Mesenchymal stem cell (in vitro differentiated cells and primary cell): ENCODE measurements at regions not wholly inside any gene's neighbourhood (a gene's known extent, or its start where the extent isn't known, plus 50 kb on each side); places are given as distances from the start of the nearest gene placed in this dataset.

Source experiments
- DNase-seq: peaks from one replicate; pipeline ENCODE4 v3.0.0-alpha.2; 2013
- H2AFZ ChIP-seq: one replicate; pipeline ENCODE4 v1.6.1; 2013; ENCODE audit warnings: low read depth, mild to moderate bottlenecking, control low read depth, inconsistent platforms, low read length, moderate library complexity
- H2AK5ac ChIP-seq: 2 replicates; pipeline ENCODE4 v1.6.1; 2013; ENCODE audit warnings: low read length, moderate library complexity, mild to moderate bottlenecking, inconsistent platforms; ENCODE audit not compliant: severe bottlenecking
- H2BK120ac ChIP-seq: one replicate; pipeline ENCODE4 v1.6.1; 2013; ENCODE audit warnings: low read depth, mild to moderate bottlenecking, inconsistent platforms, low read length, moderate library complexity
- H2BK12ac ChIP-seq, 2 experiments: one replicate each; pipeline ENCODE4 v1.6.1; 2013; ENCODE audit warnings: inconsistent platforms in 2 of 2, low read length in 2 of 2, mild to moderate bottlenecking in 2 of 2, moderate library complexity in 2 of 2, control low read depth in 1 of 2
- H2BK15ac ChIP-seq: one replicate; pipeline ENCODE4 v1.6.1; 2013; ENCODE audit warnings: mild to moderate bottlenecking, low read depth, inconsistent platforms; ENCODE audit not compliant: poor library complexity, severe bottlenecking
- H2BK5ac ChIP-seq: 2 replicates; pipeline ENCODE4 v1.6.1; 2013; ENCODE audit warnings: low read depth, mild to moderate bottlenecking, low read length, control low read depth, inconsistent platforms; ENCODE audit not compliant: poor library complexity, severe bottlenecking
- H3K14ac ChIP-seq, 2 experiments: one replicate each; pipeline ENCODE4 v1.6.1; 2013; ENCODE audit warnings: inconsistent platforms in 2 of 2, low read length in 2 of 2, control low read depth in 1 of 2, mild to moderate bottlenecking in 1 of 2, moderate library complexity in 1 of 2
- H3K18ac ChIP-seq, 2 experiments: one replicate each; pipeline ENCODE4 v1.6.1; 2013; ENCODE audit warnings: inconsistent platforms in 2 of 2, low read length in 2 of 2, control low read depth in 1 of 2, low read depth in 1 of 2, mild to moderate bottlenecking in 1 of 2
- H3K23ac ChIP-seq, 2 experiments: one replicate each; pipeline ENCODE4 v1.6.1; 2013; ENCODE audit warnings: inconsistent platforms in 2 of 2, low read length in 2 of 2, mild to moderate bottlenecking in 2 of 2, moderate library complexity in 2 of 2, control low read depth in 1 of 2
- H3K27ac ChIP-seq: 2 replicates; pipeline ENCODE4 v1.5.1; 2013; ENCODE audit warnings: mild to moderate bottlenecking, moderate library complexity, low read length, control low read depth, inconsistent platforms; ENCODE audit not compliant: poor library complexity, severe bottlenecking
- H3K27me3 ChIP-seq, 2 experiments: 2 replicates each; pipeline versions ENCODE4 v1.6.1 to v1.7.0; 2013; ENCODE audit warnings: low read length in 2 of 2, mild to moderate bottlenecking in 2 of 2, moderate library complexity in 2 of 2, control low read depth in 1 of 2, inconsistent platforms in 1 of 2; ENCODE audit not compliant: control insufficient read depth in 1 of 2, insufficient read depth in 1 of 2
- H3K36me3 ChIP-seq, 2 experiments: 2 replicates each; pipeline versions ENCODE4 v1.6.1 to v1.7.0; 2013; ENCODE audit warnings: low read length in 2 of 2, control low read depth in 1 of 2, inconsistent platforms in 1 of 2, low read depth in 1 of 2, mild to moderate bottlenecking in 1 of 2; ENCODE audit not compliant: insufficient read depth in 2 of 2, control insufficient read depth in 1 of 2
- H3K4ac ChIP-seq, 2 experiments: one replicate each; pipeline ENCODE4 v1.6.1; 2013; ENCODE audit warnings: inconsistent platforms in 2 of 2, low read length in 2 of 2, mild to moderate bottlenecking in 2 of 2, moderate library complexity in 2 of 2, control low read depth in 1 of 2, low read depth in 1 of 2
- H3K4me1 ChIP-seq: 2 replicates; pipeline ENCODE4 v1.6.1; 2013; ENCODE audit warnings: low read depth, low read length, control low read depth; ENCODE audit not compliant: control insufficient read depth, insufficient read depth
- H3K4me2 ChIP-seq: 2 replicates; pipeline ENCODE4 v1.6.1; 2013; ENCODE audit warnings: low read length, mild to moderate bottlenecking, inconsistent platforms; ENCODE audit not compliant: poor library complexity, severe bottlenecking
- H3K4me3 ChIP-seq, 2 experiments: 2 replicates each; pipeline versions ENCODE4 v1.5.1 to v1.7.0; 2013; ENCODE audit warnings: low read length in 2 of 2, mild to moderate bottlenecking in 2 of 2, control low read depth in 1 of 2, low read depth in 1 of 2; ENCODE audit not compliant: insufficient read depth in 1 of 2
- H3K79me1 ChIP-seq: replicated peaks from 2 replicates; pipeline ENCODE4 v1.6.1; 2013; ENCODE audit warnings: mild to moderate bottlenecking, control low read depth, low read length, inconsistent platforms; ENCODE audit not compliant: poor library complexity, severe bottlenecking
- H3K9ac ChIP-seq: 2 replicates; pipeline ENCODE4 v1.7.0; 2013; ENCODE audit warnings: mild to moderate bottlenecking, low read length, moderate library complexity
- H3K9me3 ChIP-seq: 2 replicates; pipeline ENCODE4 v1.7.0; 2013; ENCODE audit warnings: mild to moderate bottlenecking, low read length; ENCODE audit not compliant: control insufficient read depth
- H4K8ac ChIP-seq: one replicate; pipeline ENCODE4 v1.6.1; 2013; ENCODE audit warnings: inconsistent platforms, mild to moderate bottlenecking, low read length, moderate library complexity
- H4K91ac ChIP-seq: one replicate; pipeline ENCODE4 v1.6.1; 2013; ENCODE audit warnings: mild to moderate bottlenecking, low read length, inconsistent platforms
- WGBS: methylation state at CpG from one replicate; pipeline ENCODE4 v1.1.7; 2013; ENCODE audit warnings: mixed read lengths; 5-methylcytosine and 5-hydroxymethylcytosine counted together

- no peak overlapping the region for H3K9ac ChIP-seq
- DNase-seq, result no peak
- H3K4me3 ChIP-seq, result no peak overlapping the region
- no peak overlapping the region for H3K23ac ChIP-seq
- H3K4ac ChIP-seq, result no peak overlapping the region
- H3K4me2 ChIP-seq, result no peak overlapping the region
- no peak overlapping the region for H3K27ac ChIP-seq
- H4K8ac ChIP-seq, result no peak overlapping the region
- H2AFZ ChIP-seq, result no peak overlapping the region
- H3K14ac ChIP-seq, result no peak overlapping the region
- 84% methylated on average over 5 of the region's 5 CpGs for WGBS
- H2BK12ac ChIP-seq, result no peak overlapping the region
- H3K4me1 ChIP-seq, result no peaks in the 10 kb centered on the region
- no peaks in the 10 kb centered on the region for H3K79me1 ChIP-seq
- H3K36me3 ChIP-seq, result no peaks in the 10 kb centered on the region
- H3K9me3 ChIP-seq, result no peaks in the 10 kb centered on the region
- no peak overlapping the region for H2BK15ac ChIP-seq
- no peak overlapping the region for H4K91ac ChIP-seq
- H3K18ac ChIP-seq, result no peak overlapping the region
- H2BK5ac ChIP-seq, result no peak overlapping the region
- H3K27me3 ChIP-seq, result peaks cover 0 to 3% of the 10 kb centered on the region in 2 experiments
- H2AK5ac ChIP-seq, result no peak overlapping the region
- H2BK120ac ChIP-seq, result no peak overlapping the region
Measured at GRCh38 chr2:114044985-114045384, 155.1 kb downstream of the ACTR3 start.

- Histone ChIP-seq H4K8ac (no peak overlapping the region), H3K9ac (no peak overlapping the region), H3K14ac (no peak overlapping the region), H3K4ac (no peak overlapping the region), H3K18ac (no peak overlapping the region), H3K27ac (no peak overlapping the region), H3K4me3 (no peak overlapping the region), H3K36me3 (no peaks in the 10 kb centered on the region), H3K23ac (no peak overlapping the region), H3K27me3 (no peaks in the 10 kb centered on the region), H4K91ac (no peak overlapping the region), H2BK15ac (no peak overlapping the region), H3K4me2 (no peak overlapping the region), H2AFZ (no peak overlapping the region), H3K9me3 (no peaks in the 10 kb centered on the region), H2BK12ac (no peak overlapping the region), H2AK5ac (no peak overlapping the region), H3K79me1 (no peaks in the 10 kb centered on the region), H2BK5ac (no peak overlapping the region), H2BK120ac (no peak overlapping the region), H3K4me1 (no peaks in the 10 kb centered on the region)
- DNase-seq, result no peak
- 81% methylated on average over 5 of the region's 5 CpGs for WGBS
Measured at GRCh38 chr2:114046373-114046772, 156.5 kb downstream of the ACTR3 start.

DNA sequence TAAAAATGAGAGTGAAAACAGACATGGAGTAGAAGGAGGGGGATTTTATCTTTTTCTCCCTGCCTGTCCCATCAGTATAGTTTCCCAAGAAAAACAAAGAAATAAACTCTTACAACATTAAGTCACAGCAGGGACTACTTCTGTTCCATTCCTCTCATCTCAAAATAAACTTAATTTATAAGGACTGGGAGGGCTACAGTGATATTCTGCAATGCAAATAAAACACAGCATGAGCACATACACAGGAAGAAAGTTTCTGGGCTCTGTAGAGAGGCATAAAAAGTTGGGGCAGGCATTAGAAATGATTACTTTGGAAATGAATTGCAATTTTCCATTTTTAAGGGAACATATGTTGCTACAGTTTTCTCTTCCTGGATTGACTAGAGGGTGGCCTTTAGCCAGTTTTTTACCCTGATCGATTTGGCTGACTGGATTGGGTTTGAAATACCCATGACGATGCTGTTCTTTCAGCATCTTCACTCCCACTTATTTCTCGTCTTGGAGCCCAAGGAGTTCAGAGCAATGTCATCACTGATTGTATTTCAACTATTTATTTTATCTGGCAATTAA, 157.1 kb downstream of the ACTR3 start:
- no peak for DNase-seq
- Histone ChIP-seq H3K23ac (no peak overlapping the region), H4K91ac (no peak overlapping the region), H2AK5ac (no peak overlapping the region), H2BK120ac (no peak overlapping the region), H2BK5ac (no peak overlapping the region), H3K4ac (no peak overlapping the region), H4K8ac (no peak overlapping the region), H3K9ac (no peak overlapping the region), H3K9me3 (no peaks in the 10 kb centered on the region), H3K4me3 (no peak overlapping the region), H2BK12ac (no peak overlapping the region), H2AFZ (no peak overlapping the region), H3K18ac (no peak overlapping the region), H3K4me1 (no peaks in the 10 kb centered on the region), H3K79me1 (no peaks in the 10 kb centered on the region), H3K36me3 (no peaks in the 10 kb centered on the region), H3K14ac (no peak overlapping the region), H2BK15ac (no peak overlapping the region), H3K4me2 (no peak overlapping the region), H3K27ac (no peak overlapping the region), H3K27me3 (no peaks in the 10 kb centered on the region)
- WGBS, result 80% methylated on average over 2 of the region's 3 CpGs

GRCh38 chr2:114049280-114049679, 159.4 kb downstream of the ACTR3 start:
- H3K9ac ChIP-seq, result no peak overlapping the region
- no peaks in the 10 kb centered on the region for H3K9me3 ChIP-seq
- H3K14ac ChIP-seq, result no peak overlapping the region

More at GRCh38 chr2:114049280-114049679, 159.4 kb downstream of the ACTR3 start:
- 85% methylated on average over 3 of the region's 4 CpGs for WGBS
- Histone ChIP-seq H2BK15ac (no peak overlapping the region), H3K27me3 (peaks cover 3 to 4% of the 10 kb centered on the region in 2 experiments), H3K4me2 (no peak overlapping the region), H2BK12ac (no peak overlapping the region), H4K8ac (no peak overlapping the region), H3K4ac (no peak overlapping the region), H2AFZ (no peak overlapping the region), H3K79me1 (no peaks in the 10 kb centered on the region), H3K18ac (no peak overlapping the region), H2AK5ac (no peak overlapping the region), H3K4me3 (no peak overlapping the region), H3K23ac (no peak overlapping the region), H3K4me1 (no peaks in the 10 kb centered on the region), H4K91ac (no peak overlapping the region), H2BK5ac (no peak overlapping the region), H3K36me3 (no peaks in the 10 kb centered on the region), H3K27ac (no peak overlapping the region), H2BK120ac (no peak overlapping the region)
- no peak for DNase-seq
